ENCODE measurements at regions not wholly inside any gene's neighbourhood (a gene's known extent, or its start where the extent isn't known, plus 50 kb on each side); places are given as distances from the start of the nearest gene placed in this dataset.

- TF ChIP-seq CTCF (conservative IDR thresholded peaks at IDR 0.05; ENCODE audit: low read depth, low read length), result no peak
- TF ChIP-seq EZH2 (IDR thresholded peaks at IDR 0.05; ENCODE audit: borderline replicate concordance, low read depth, low read length, poor library complexity, severe bottlenecking), result no peak
These were observed 278.4 kb downstream of the PTPRC start for GRCh38 chr1:198917226-198917625.

All from A673 (cell line).